ENCODE measurements at regions not wholly inside any gene's neighbourhood (a gene's known extent, or its start where the extent isn't known, plus 50 kb on each side); places are given as distances from the start of the nearest gene placed in this dataset.

DNA sequence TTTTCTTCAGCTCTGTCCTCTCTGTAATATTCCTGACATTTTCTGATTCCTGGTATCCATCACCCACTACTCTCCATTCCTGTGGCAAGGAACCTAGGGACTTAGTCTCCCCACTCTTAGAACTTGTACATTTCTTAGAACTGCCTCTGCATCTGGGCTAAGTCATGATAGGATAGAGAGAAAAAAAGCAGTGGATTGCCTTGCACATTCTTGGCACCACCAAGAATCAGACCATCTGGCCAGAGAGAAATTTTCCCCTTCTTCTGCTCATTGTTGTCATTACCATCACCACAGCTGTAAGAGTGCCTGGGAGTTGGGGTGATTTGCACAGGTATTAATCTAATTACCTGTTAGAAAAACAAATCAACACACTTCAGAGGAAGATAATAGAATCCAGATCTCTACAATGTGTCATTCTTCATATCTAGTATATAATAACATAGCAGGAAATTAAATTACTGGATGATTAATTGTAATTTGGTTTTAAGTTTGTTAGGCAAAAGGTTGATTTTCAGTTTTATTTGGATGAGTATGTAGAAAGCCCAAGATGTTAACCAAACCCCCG, 264.8 kb upstream of the ZPLD1 start:
- TF ChIP-seq POLR2A (IDR thresholded peaks at IDR 0.05; ENCODE audit: borderline replicate concordance, extremely low read depth, insufficient read depth, insufficient read length) (no peak), RAD21 (IDR thresholded peaks at IDR 0.05; ENCODE audit: low read depth) (no peak), YY1 (IDR thresholded peaks at IDR 0.05; ENCODE audit: extremely low read depth, insufficient replicate concordance, low read depth, low read length) (no peak), EZH2 (IDR thresholded peaks at IDR 0.05) (no peak), ZNF274 (IDR thresholded peaks at IDR 0.05; ENCODE audit: low read depth, low read length) (no peak), EGR1 (IDR thresholded peaks at IDR 0.05; ENCODE audit: low read depth) (no peak), POLR2AphosphoS5 (IDR thresholded peaks at IDR 0.05; ENCODE audit: low read depth, low read length) (no peak), EZH2phosphoT487 (IDR thresholded peaks at IDR 0.05; ENCODE audit: borderline replicate concordance) (no peak), FOSL1 (IDR thresholded peaks at IDR 0.05; ENCODE audit: low read depth) (no peak)
- TF ChIP-seq, protein P1, sequence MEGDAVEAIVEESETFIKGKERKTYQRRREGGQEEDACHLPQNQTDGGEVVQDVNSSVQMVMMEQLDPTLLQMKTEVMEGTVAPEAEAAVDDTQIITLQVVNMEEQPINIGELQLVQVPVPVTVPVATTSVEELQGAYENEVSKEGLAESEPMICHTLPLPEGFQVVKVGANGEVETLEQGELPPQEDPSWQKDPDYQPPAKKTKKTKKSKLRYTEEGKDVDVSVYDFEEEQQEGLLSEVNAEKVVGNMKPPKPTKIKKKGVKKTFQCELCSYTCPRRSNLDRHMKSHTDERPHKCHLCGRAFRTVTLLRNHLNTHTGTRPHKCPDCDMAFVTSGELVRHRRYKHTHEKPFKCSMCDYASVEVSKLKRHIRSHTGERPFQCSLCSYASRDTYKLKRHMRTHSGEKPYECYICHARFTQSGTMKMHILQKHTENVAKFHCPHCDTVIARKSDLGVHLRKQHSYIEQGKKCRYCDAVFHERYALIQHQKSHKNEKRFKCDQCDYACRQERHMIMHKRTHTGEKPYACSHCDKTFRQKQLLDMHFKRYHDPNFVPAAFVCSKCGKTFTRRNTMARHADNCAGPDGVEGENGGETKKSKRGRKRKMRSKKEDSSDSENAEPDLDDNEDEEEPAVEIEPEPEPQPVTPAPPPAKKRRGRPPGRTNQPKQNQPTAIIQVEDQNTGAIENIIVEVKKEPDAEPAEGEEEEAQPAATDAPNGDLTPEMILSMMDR (IDR thresholded peaks at IDR 0.05 in 2 of 3, conservative IDR thresholded peaks at IDR 0.05 in 1 of 3; ENCODE audit: borderline replicate concordance in 1 of 3, insufficient read depth in 1 of 3, low read depth in 2 of 3, low read length in 2 of 3): no peak
- TF ChIP-seq, protein P2, sequence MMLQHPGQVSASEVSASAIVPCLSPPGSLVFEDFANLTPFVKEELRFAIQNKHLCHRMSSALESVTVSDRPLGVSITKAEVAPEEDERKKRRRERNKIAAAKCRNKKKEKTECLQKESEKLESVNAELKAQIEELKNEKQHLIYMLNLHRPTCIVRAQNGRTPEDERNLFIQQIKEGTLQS (IDR thresholded peaks at IDR 0.05): no peak
- TF ChIP-seq, protein P3, sequence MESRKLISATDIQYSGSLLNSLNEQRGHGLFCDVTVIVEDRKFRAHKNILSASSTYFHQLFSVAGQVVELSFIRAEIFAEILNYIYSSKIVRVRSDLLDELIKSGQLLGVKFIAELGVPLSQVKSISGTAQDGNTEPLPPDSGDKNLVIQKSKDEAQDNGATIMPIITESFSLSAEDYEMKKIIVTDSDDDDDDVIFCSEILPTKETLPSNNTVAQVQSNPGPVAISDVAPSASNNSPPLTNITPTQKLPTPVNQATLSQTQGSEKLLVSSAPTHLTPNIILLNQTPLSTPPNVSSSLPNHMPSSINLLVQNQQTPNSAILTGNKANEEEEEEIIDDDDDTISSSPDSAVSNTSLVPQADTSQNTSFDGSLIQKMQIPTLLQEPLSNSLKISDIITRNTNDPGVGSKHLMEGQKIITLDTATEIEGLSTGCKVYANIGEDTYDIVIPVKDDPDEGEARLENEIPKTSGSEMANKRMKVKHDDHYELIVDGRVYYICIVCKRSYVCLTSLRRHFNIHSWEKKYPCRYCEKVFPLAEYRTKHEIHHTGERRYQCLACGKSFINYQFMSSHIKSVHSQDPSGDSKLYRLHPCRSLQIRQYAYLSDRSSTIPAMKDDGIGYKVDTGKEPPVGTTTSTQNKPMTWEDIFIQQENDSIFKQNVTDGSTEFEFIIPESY (IDR thresholded peaks at IDR 0.05; ENCODE audit: extremely low read depth, insufficient replicate concordance, low read length): no peak

Measured in HCT116 (cell line).